ENCODE measurements at regions not wholly inside any gene's neighbourhood (a gene's known extent, or its start where the extent isn't known, plus 50 kb on each side); places are given as distances from the start of the nearest gene placed in this dataset.

DNA sequence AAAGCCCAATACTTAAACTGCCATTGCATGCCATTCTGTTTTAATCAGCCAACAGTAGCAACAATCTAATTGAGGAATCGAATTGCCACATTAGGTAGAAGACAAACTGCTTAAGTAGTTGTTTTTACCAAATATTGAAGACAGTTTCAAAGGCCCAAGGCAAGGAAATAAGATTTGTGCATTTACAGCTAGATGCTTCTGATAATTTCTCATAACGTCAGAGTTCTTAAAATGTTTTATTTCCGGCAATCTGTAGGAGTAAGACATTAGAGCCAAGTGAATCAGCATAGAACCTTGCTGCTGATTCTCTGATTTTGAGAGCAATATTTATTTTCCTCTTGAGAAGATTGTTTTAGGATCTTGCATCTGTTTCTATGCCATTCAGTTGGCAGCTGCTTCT, 174.3 kb downstream of the RBM43 start:
- TF ChIP-seq, protein P1, sequence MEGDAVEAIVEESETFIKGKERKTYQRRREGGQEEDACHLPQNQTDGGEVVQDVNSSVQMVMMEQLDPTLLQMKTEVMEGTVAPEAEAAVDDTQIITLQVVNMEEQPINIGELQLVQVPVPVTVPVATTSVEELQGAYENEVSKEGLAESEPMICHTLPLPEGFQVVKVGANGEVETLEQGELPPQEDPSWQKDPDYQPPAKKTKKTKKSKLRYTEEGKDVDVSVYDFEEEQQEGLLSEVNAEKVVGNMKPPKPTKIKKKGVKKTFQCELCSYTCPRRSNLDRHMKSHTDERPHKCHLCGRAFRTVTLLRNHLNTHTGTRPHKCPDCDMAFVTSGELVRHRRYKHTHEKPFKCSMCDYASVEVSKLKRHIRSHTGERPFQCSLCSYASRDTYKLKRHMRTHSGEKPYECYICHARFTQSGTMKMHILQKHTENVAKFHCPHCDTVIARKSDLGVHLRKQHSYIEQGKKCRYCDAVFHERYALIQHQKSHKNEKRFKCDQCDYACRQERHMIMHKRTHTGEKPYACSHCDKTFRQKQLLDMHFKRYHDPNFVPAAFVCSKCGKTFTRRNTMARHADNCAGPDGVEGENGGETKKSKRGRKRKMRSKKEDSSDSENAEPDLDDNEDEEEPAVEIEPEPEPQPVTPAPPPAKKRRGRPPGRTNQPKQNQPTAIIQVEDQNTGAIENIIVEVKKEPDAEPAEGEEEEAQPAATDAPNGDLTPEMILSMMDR (conservative IDR thresholded peaks at IDR 0.05), result no peak
- no peak for TF ChIP-seq EZH2 (IDR thresholded peaks at IDR 0.05; ENCODE audit: low read depth)

Measured in PC-9 (cell line).